Loucy (cell line): ENCODE measurements at regions not wholly inside any gene's neighbourhood (a gene's known extent, or its start where the extent isn't known, plus 50 kb on each side); places are given as distances from the start of the nearest gene placed in this dataset.

Experiments used
- H2AFZ ChIP-seq: fragments of 200-600 bp; sonication (generic); 2 replicates; pipeline ENCODE4 v1.6.0; 2016; ENCODE audit warnings: antibody characterized with exemption, mild to moderate bottlenecking, low read length, moderate library complexity
- H3F3A ChIP-seq: fragments of 200-600 bp; 2 replicates; pipeline ENCODE4 v1.6.0; 2016; ENCODE audit warnings: antibody characterized with exemption, low read depth, mild to moderate bottlenecking
- H3K27me3 ChIP-seq: fragments of 200-600 bp; sonication (generic); 2 replicates; pipeline ENCODE4 v1.6.1; 2014; ENCODE audit warnings: low read length, mild to moderate bottlenecking; ENCODE audit not compliant: insufficient read depth, poor library complexity, severe bottlenecking
- H3K36me3 ChIP-seq: fragments of 200-600 bp; sonication (generic); 2 replicates; pipeline ENCODE4 v1.6.1; 2016; ENCODE audit warnings: low read length; ENCODE audit not compliant: insufficient read depth
- H3K4me1 ChIP-seq: fragments of 200-600 bp; sonication (generic); 2 replicates; pipeline ENCODE4 v1.5.1; 2014; ENCODE audit warnings: low read length, mild to moderate bottlenecking; ENCODE audit not compliant: insufficient read depth, poor library complexity, severe bottlenecking
- H3K4me2 ChIP-seq: fragments of 200-600 bp; sonication (generic); 2 replicates; pipeline ENCODE4 v1.6.0; 2014; ENCODE audit warnings: antibody characterized with exemption, low read length, low read depth, mild to moderate bottlenecking; ENCODE audit not compliant: poor library complexity, severe bottlenecking
- H3K4me3 ChIP-seq: fragments of 200-600 bp; sonication (generic); 2 replicates; pipeline ENCODE4 v1.5.1; 2014; ENCODE audit warnings: low read length, mild to moderate bottlenecking, mixed read lengths; ENCODE audit not compliant: poor library complexity, severe bottlenecking
- H3K79me2 ChIP-seq: fragments of 200-600 bp; sonication (generic); 2 replicates; pipeline ENCODE4 v1.6.1; 2014; ENCODE audit warnings: low read length; ENCODE audit not compliant: insufficient read depth
- H3K9ac ChIP-seq: fragments of 200-600 bp; sonication (generic); 2 replicates; pipeline ENCODE4 v1.6.0; 2014; ENCODE audit warnings: mild to moderate bottlenecking, low read depth, low read length, moderate library complexity; ENCODE audit not compliant: poor library complexity, severe bottlenecking
- H3K9me2 ChIP-seq: fragments of 200-600 bp; sonication (generic); replicated peaks from 2 replicates; pipeline ENCODE4 v1.6.1; 2016; ENCODE audit warnings: low read depth, low read length, mixed read lengths
- H3K9me3 ChIP-seq: fragments of 200-600 bp; sonication (generic); 2 replicates; pipeline ENCODE4 v1.6.1; 2014; ENCODE audit warnings: mild to moderate bottlenecking, antibody characterized with exemption, low read length, low read depth; ENCODE audit not compliant: insufficient read depth
- H4K20me1 ChIP-seq: fragments of 200-600 bp; sonication (generic); 2 replicates; pipeline ENCODE4 v1.6.0; 2014; ENCODE audit warnings: antibody characterized with exemption, low read length, mild to moderate bottlenecking; ENCODE audit not compliant: insufficient read depth, poor library complexity, severe bottlenecking
- EZH2phosphoT487 ChIP-seq: fragments of 200-600 bp; IDR thresholded peaks from 2 replicates; pipeline ENCODE4 v1.6.1; 2018; ENCODE audit warnings: antibody characterized with exemption, mild to moderate bottlenecking, moderate library complexity, borderline replicate concordance
- TF ChIP-seq, protein P1 (sequence below): fragments of 200-600 bp; sonication (generic); conservative IDR thresholded peaks from 2 replicates; pipeline ENCODE4 v1.5.1; 2014; ENCODE audit warnings: mild to moderate bottlenecking, antibody characterized with exemption, low read length

DNA sequence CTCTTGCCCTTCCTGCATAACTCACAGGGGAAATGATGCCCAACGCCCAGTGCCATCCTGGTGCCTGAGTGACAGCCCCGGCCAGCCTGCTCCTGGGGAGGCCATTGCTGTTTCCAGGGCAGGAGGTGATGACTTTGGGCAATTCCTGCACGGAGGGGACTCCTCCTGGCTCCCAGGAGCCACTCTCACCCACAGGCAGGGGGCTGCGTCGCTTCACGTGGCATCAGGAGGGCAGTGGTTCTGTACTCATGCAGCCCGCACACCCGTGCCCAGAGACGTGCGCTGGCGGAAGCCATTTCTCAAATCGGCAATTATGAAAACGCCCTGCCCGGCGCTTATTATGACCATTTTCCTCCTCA lies 272.3 kb downstream of the CTTN start:
- Histone ChIP-seq H2AFZ (no peak overlapping the region), H3K79me2 (no peaks in the 10 kb centered on the region), H3K4me1 (no peaks in the 10 kb centered on the region), H3K4me3 (no peak overlapping the region), H3K36me3 (no peaks in the 10 kb centered on the region), H3K9me3 (peaks cover 29% of the 10 kb centered on the region; the same call in 1 of the 2 replicates), H3K9me2 (no peaks in the 10 kb centered on the region), H3K27me3 (no peaks in the 10 kb centered on the region), H3K9ac (no peak overlapping the region), H4K20me1 (no peaks in the 10 kb centered on the region), H3F3A (no peaks in the 10 kb centered on the region), H3K4me2 (no peak overlapping the region)
- TF ChIP-seq, protein P1, sequence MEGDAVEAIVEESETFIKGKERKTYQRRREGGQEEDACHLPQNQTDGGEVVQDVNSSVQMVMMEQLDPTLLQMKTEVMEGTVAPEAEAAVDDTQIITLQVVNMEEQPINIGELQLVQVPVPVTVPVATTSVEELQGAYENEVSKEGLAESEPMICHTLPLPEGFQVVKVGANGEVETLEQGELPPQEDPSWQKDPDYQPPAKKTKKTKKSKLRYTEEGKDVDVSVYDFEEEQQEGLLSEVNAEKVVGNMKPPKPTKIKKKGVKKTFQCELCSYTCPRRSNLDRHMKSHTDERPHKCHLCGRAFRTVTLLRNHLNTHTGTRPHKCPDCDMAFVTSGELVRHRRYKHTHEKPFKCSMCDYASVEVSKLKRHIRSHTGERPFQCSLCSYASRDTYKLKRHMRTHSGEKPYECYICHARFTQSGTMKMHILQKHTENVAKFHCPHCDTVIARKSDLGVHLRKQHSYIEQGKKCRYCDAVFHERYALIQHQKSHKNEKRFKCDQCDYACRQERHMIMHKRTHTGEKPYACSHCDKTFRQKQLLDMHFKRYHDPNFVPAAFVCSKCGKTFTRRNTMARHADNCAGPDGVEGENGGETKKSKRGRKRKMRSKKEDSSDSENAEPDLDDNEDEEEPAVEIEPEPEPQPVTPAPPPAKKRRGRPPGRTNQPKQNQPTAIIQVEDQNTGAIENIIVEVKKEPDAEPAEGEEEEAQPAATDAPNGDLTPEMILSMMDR = no peak
- TF ChIP-seq EZH2phosphoT487 = no peak

DNA sequence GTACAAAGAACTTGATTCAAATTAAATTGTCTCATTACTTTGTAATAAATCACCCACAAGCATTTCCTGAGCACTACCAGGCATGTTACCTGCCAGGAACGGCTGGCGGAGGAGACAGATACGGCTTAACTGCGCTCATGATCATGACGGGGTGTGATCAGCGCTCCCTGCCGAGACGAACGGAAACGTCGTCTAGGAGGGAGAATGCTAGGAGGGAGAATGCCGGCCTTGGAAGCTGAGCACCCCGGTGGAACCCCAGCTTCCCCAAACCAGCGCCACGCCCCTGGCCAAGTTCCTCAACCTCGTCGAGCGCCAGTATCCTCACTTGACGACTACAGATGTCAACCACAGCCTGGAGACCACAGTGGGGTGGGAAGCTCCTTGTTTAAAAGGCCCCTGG lies 272.8 kb downstream of the CTTN start:
- no peaks in the 10 kb centered on the region for H3K4me1 ChIP-seq
- TF ChIP-seq EZH2phosphoT487 = no peak
- TF ChIP-seq, protein P1 = no peak
- H3K4me3 ChIP-seq = no peak overlapping the region
- H3K27me3 ChIP-seq = no peaks in the 10 kb centered on the region
- no peaks in the 10 kb centered on the region for H3K9me2 ChIP-seq
- no peaks in the 10 kb centered on the region for H4K20me1 ChIP-seq
- H3F3A ChIP-seq = no peaks in the 10 kb centered on the region
- H2AFZ ChIP-seq = no peak overlapping the region
- H3K9me3 ChIP-seq = peaks cover 29% of the 10 kb centered on the region; the same call in 1 of the 2 replicates
- no peak overlapping the region for H3K9ac ChIP-seq
- no peak overlapping the region for H3K4me2 ChIP-seq
- no peaks in the 10 kb centered on the region for H3K79me2 ChIP-seq
- no peaks in the 10 kb centered on the region for H3K36me3 ChIP-seq

DNA sequence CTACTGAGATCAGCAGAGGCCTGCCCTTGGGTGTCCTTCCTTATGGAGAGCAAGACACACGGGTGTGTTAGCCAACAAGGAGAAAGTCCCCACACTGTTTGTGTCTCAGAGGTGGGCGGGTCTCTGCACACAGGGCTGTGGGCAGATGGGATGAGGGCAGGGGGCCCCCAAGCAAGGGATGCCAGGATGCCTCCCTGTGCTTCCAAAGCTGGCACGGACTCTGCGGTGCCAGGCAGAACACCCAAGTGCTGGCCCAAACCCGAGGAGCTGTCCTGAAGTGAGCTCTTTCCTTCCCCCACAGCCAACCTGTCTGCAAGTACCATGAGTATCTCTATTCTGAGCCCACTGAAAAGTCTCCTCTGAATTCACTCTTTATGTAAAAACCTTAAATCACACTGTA lies 273.3 kb downstream of the CTTN start:
- H3K4me2 ChIP-seq = no peak overlapping the region

More for the DNA sequence above, 273.3 kb downstream of the CTTN start:
- no peak overlapping the region for H2AFZ ChIP-seq
- H3K9me2 ChIP-seq = no peaks in the 10 kb centered on the region
- peaks cover 25% of the 10 kb centered on the region; the same call in 1 of the 2 replicates for H3K9me3 ChIP-seq
- no peaks in the 10 kb centered on the region for H3K36me3 ChIP-seq
- no peaks in the 10 kb centered on the region for H3K27me3 ChIP-seq
- H3K79me2 ChIP-seq = no peaks in the 10 kb centered on the region
- no peaks in the 10 kb centered on the region for H3K4me1 ChIP-seq
- H3K9ac ChIP-seq = no peak overlapping the region
- no peaks in the 10 kb centered on the region for H4K20me1 ChIP-seq
- H3K4me3 ChIP-seq = no peak overlapping the region
- no peaks in the 10 kb centered on the region for H3F3A ChIP-seq
- no peak for TF ChIP-seq EZH2phosphoT487
- TF ChIP-seq, protein P1 = no peak
